ENCODE measurements at regions not wholly inside any gene's neighbourhood (a gene's known extent, or its start where the extent isn't known, plus 50 kb on each side); places are given as distances from the start of the nearest gene placed in this dataset.

DNA sequence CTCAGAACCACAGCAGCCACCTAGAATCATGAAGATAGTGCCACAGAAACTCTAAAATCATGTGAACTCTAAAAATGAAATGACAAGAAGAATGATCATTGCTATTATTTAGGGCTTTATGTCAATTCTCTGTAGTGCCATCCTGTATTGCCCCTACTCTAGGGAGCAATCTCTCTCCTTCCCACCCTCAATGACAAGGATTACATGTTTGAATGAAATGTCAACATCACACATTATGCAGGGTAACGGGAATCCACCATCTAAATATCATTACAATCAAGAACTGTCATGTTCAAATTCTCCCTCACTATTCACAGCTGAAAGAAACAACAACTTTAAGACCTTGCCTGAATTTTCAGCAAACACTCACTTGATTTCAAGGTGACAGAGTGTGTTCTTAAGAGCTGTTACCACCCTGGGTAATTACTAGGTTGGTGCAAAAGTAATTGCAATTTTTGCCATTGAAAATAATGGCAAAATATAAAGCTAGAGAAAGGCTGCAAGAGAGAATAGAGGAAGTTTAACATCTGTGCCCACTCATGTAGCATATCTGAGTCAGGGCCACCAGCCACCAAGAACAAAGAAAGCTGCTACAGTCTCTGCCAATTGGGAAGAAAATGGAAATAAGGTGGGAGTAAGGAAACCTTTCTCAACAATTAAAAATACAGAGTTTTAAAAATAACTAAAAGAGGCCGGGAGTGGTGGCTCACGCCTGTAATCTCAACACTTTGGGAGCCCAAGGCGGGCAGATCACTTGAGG lies 112.8 kb upstream of the PSMD7 start:
- TF ChIP-seq EZH2 (IDR thresholded peaks at IDR 0.05; ENCODE audit: low read length, missing control alignments) (no peak), CTCF (conservative IDR thresholded peaks at IDR 0.05 in 1 of 2, IDR thresholded peaks at IDR 0.05 in 1 of 2; ENCODE audit: low read depth in 1 of 2, low read length in 2 of 2) (no peak)

All from fibroblast of lung (primary cell).